HCT116 (cell line): ENCODE measurements at regions not wholly inside any gene's neighbourhood (a gene's known extent, or its start where the extent isn't known, plus 50 kb on each side); places are given as distances from the start of the nearest gene placed in this dataset.

Experiments
- EZH2 ChIP-seq: fragments of 200-600 bp; sonication (generic); IDR thresholded peaks from 2 replicates; pipeline ENCODE4 v1.6.1; 2017; ENCODE audit warnings: antibody characterized with exemption, mixed run types
- EZH2phosphoT487 ChIP-seq: fragments of 200-600 bp; IDR thresholded peaks from 2 replicates; pipeline ENCODE4 v1.6.1; 2018; ENCODE audit warnings: antibody characterized with exemption, borderline replicate concordance
- JUND ChIP-seq: IDR thresholded peaks from 2 replicates; pipeline ENCODE4 v1.6.1; 2012
- POLR2A ChIP-seq: IDR thresholded peaks from 2 replicates; pipeline ENCODE4 v1.7.0; 2011; ENCODE audit warnings: borderline replicate concordance; ENCODE audit not compliant: insufficient read depth, insufficient read length; ENCODE audit errors: extremely low read depth
- POLR2AphosphoS5 ChIP-seq: IDR thresholded peaks from 2 replicates; pipeline ENCODE4 v1.6.1; 2011; ENCODE audit warnings: mild to moderate bottlenecking, low read depth, low read length, moderate library complexity
- REST ChIP-seq: IDR thresholded peaks from 2 replicates; pipeline ENCODE4 v1.6.1; 2012; ENCODE audit warnings: low read depth
- SRF ChIP-seq: IDR thresholded peaks from 2 replicates; pipeline ENCODE4 v1.6.1; 2012; ENCODE audit warnings: low read depth
- ZNF274 ChIP-seq: fragments of 200-500 bp; sonication (Bioruptor generic); IDR thresholded peaks from 2 replicates; pipeline ENCODE4 v1.6.1; 2014; ENCODE audit warnings: mild to moderate bottlenecking, low read depth, low read length, inconsistent platforms
- TF ChIP-seq, protein P1 (sequence below), 3 experiments: fragments of 200-600 bp in 1 of 3; sonication (generic) in 1 of 3; IDR thresholded peaks in 2 of 3; conservative IDR thresholded peaks in 1 of 3; 2 replicates each; pipeline ENCODE4 v1.5.1; 2012 to 2017; ENCODE audit warnings: low read depth in 2 of 3, low read length in 2 of 3, antibody characterized with exemption in 1 of 3, borderline replicate concordance in 1 of 3, control low read depth in 1 of 3, mild to moderate bottlenecking in 1 of 3, mixed read lengths in 1 of 3, mixed run types in 1 of 3, moderate library complexity in 1 of 3; ENCODE audit not compliant: insufficient read depth in 1 of 3
- TF ChIP-seq, protein P2 (sequence below): IDR thresholded peaks from 2 replicates; pipeline ENCODE4 v1.6.1; 2012

DNA sequence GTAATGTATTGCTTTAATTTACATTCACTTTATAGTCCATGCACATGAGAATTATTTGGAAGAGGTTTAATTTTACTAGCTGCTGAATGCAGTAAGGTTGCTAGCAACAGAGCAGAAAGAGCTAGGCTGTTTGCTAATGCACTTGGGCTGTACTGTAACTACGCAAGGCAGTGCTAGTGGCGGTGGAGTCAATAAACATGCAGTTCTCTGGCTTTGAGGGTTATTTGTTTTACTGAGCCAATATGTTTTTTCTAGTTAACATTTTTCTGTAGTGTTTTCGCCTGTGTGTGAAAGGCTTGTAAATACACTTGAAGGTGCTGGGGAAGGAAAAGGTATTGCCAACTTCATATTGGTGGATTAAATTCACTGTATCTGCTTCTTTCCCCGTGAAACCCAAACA lies 112.8 kb downstream of the BTBD3 start:
- TF ChIP-seq, protein P1, sequence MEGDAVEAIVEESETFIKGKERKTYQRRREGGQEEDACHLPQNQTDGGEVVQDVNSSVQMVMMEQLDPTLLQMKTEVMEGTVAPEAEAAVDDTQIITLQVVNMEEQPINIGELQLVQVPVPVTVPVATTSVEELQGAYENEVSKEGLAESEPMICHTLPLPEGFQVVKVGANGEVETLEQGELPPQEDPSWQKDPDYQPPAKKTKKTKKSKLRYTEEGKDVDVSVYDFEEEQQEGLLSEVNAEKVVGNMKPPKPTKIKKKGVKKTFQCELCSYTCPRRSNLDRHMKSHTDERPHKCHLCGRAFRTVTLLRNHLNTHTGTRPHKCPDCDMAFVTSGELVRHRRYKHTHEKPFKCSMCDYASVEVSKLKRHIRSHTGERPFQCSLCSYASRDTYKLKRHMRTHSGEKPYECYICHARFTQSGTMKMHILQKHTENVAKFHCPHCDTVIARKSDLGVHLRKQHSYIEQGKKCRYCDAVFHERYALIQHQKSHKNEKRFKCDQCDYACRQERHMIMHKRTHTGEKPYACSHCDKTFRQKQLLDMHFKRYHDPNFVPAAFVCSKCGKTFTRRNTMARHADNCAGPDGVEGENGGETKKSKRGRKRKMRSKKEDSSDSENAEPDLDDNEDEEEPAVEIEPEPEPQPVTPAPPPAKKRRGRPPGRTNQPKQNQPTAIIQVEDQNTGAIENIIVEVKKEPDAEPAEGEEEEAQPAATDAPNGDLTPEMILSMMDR (IDR thresholded peaks at IDR 0.05 in 2 of 3, conservative IDR thresholded peaks at IDR 0.05 in 1 of 3; ENCODE audit: borderline replicate concordance in 1 of 3, insufficient read depth in 1 of 3, low read depth in 2 of 3, low read length in 2 of 3): no peak
- TF ChIP-seq POLR2AphosphoS5 (no peak), EZH2 (no peak), JUND (no peak), POLR2A (no peak), ZNF274 (no peak), SRF (no peak), REST (no peak), EZH2phosphoT487 (no peak)
- TF ChIP-seq, protein P2, sequence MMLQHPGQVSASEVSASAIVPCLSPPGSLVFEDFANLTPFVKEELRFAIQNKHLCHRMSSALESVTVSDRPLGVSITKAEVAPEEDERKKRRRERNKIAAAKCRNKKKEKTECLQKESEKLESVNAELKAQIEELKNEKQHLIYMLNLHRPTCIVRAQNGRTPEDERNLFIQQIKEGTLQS: no peak
